Astrocyte of the cerebellum (primary cell): ENCODE measurements at regions not wholly inside any gene's neighbourhood (a gene's known extent, or its start where the extent isn't known, plus 50 kb on each side); places are given as distances from the start of the nearest gene placed in this dataset.
"Not testable (repeated sequence)": the region's sequence is repeated elsewhere in the genome, so short reads cannot be mapped to it uniquely, and the experiment has no call there.

Experiments used
- DNase-seq: peaks from one replicate; pipeline ENCODE4 v3.0.0-alpha.2; 2011; ENCODE audit warnings: low read depth
- H3K4me3 ChIP-seq: 2 replicates; pipeline ENCODE4 v1.5.1; 2011; ENCODE audit warnings: mild to moderate bottlenecking, low read depth, low read length, moderate library complexity
- CTCF ChIP-seq: IDR thresholded peaks from 2 replicates; pipeline ENCODE4 v1.5.1; 2012; ENCODE audit warnings: low read length, low read depth, moderate library complexity, mild to moderate bottlenecking; ENCODE audit errors: missing control alignments
- in situ Hi-C: cut with HindIII; loops from 2 replicates; pipeline ENCODE4 v1.10.0; 2017; ENCODE audit warnings: low sequenced_read_pairs

- no peak for TF ChIP-seq CTCF
- H3K4me3 ChIP-seq, result no peak overlapping the region
- in situ Hi-C loops, result no loop called here
- DNase-seq, result no peak
These were observed 226.8 kb downstream of the NMUR2 start for GRCh38 chr5:152178350-152178699.

GRCh38 chr5:152177626-152178349 is 227.3 kb downstream of the NMUR2 start:
- no peak for DNase-seq
- in situ Hi-C loops, result no loop called here

GRCh38 chr5:152171888-152172287 is 233.2 kb downstream of the NMUR2 start:
- in situ Hi-C loops, result no loop called here
- TF ChIP-seq CTCF, result no peak
- H3K4me3 ChIP-seq, result no peak overlapping the region
- no peak for DNase-seq

More at GRCh38 chr5:152177626-152178349, 227.3 kb downstream of the NMUR2 start:
- H3K4me3 ChIP-seq, result no peak overlapping the region
- no peak for TF ChIP-seq CTCF

GRCh38 chr5:152170350-152170749 is 234.7 kb downstream of the NMUR2 start:
- no peak for TF ChIP-seq CTCF
- no peak for DNase-seq
- no peak overlapping the region for H3K4me3 ChIP-seq
- in situ Hi-C loops, result no loop called here

- in situ Hi-C loops, result no loop called here
- no peak for TF ChIP-seq CTCF
These were observed 240.2 kb upstream of the GLRA1 start for GRCh38 chr5:152164860-152165259.

GRCh38 chr5:152159894-152160293 is 235.2 kb upstream of the GLRA1 start:
- DNase-seq, H3K4me3 ChIP-seq, in situ Hi-C loops: not testable (repeated sequence)

More at GRCh38 chr5:152164860-152165259, 240.2 kb upstream of the GLRA1 start:
- DNase-seq, result no peak
- H3K4me3 ChIP-seq, result no peak overlapping the region

- DNase-seq, in situ Hi-C loops, H3K4me3 ChIP-seq: not testable (repeated sequence)
These were observed 229.8 kb upstream of the GLRA1 start for GRCh38 chr5:152154452-152154851.

GRCh38 chr5:152151940-152152339 is 227.3 kb upstream of the GLRA1 start:
- no peak for DNase-seq
- no peak overlapping the region for H3K4me3 ChIP-seq
- TF ChIP-seq CTCF, result no peak
- in situ Hi-C loops, result no loop called here
